ENCODE measurements at regions not wholly inside any gene's neighbourhood (a gene's known extent, or its start where the extent isn't known, plus 50 kb on each side); places are given as distances from the start of the nearest gene placed in this dataset.

DNA sequence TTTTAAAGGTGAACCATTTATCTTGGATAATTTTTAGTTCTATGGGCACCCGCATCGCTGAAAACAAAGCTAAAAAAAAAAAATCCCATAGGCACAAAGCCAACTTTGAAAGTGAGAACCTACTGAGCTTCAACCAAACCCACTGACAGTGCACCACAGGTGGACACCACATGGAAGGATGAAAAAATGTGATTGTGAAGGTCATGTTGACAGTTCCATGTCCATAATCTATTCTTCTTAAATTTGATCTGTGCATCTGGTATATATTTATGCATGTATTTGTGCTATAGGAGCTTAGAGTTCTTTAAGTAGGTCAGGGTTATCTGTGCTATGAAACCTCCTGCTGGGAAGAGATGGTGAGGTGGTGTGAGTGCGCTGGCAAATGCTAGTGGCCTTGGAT is 374.3 kb downstream of the SPRY1 start:
- ChIA-PET CTCF (no interaction called here), POLR2A (no interaction called here)
- Mint-ChIP-seq H3K4me1 (no peaks in the 10 kb centered on the region), H3K36me3 (0 out of 2 replicates have a peak, but pooled peaks cover 2% of the 10 kb centered on the region), H3K27ac (no peak overlapping the region), H3K4me3 (no peak overlapping the region), H3K27me3 (ENCODE audit: low read depth) (no peaks in the 10 kb centered on the region), H3K9me3 (peaks cover 12% of the 10 kb centered on the region)
- DNase-seq (ENCODE audit: low spot score) (no peak), ATAC-seq (no peak)
- TF ChIP-seq, protein P1, sequence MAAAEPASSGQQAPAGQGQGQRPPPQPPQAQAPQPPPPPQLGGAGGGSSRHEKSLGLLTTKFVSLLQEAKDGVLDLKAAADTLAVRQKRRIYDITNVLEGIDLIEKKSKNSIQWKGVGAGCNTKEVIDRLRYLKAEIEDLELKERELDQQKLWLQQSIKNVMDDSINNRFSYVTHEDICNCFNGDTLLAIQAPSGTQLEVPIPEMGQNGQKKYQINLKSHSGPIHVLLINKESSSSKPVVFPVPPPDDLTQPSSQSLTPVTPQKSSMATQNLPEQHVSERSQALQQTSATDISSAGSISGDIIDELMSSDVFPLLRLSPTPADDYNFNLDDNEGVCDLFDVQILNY (CRISPR knock-in tag; IDR thresholded peaks at IDR 0.05), result no peak
- TF ChIP-seq ERG (CRISPR knock-in tag; IDR thresholded peaks at IDR 0.05) (no peak), E2F4 (CRISPR knock-in tag; IDR thresholded peaks at IDR 0.05; ENCODE audit: borderline replicate concordance, low read depth) (no peak), USF1 (CRISPR knock-in tag; IDR thresholded peaks at IDR 0.05) (no peak), KAT7 (CRISPR knock-in tag; IDR thresholded peaks at IDR 0.05; ENCODE audit: borderline replicate concordance) (no peak), RELA (CRISPR knock-in tag; IDR thresholded peaks at IDR 0.05; ENCODE audit: borderline replicate concordance) (no peak), HMGA2 (CRISPR knock-in tag; IDR thresholded peaks at IDR 0.05) (no peak), ZNF138 (CRISPR knock-in tag; conservative IDR thresholded peaks at IDR 0.05) (no peak), SP1 (CRISPR knock-in tag; conservative IDR thresholded peaks at IDR 0.05) (no peak), ESRRA (CRISPR knock-in tag; IDR thresholded peaks at IDR 0.05; ENCODE audit: borderline replicate concordance) (no peak), TEAD4 (CRISPR knock-in tag; IDR thresholded peaks at IDR 0.05) (no peak), ZNF423 (CRISPR knock-in tag; IDR thresholded peaks at IDR 0.05) (no peak), IRF1 (CRISPR knock-in tag; IDR thresholded peaks at IDR 0.05) (no peak)
- TF ChIP-seq, protein P2, sequence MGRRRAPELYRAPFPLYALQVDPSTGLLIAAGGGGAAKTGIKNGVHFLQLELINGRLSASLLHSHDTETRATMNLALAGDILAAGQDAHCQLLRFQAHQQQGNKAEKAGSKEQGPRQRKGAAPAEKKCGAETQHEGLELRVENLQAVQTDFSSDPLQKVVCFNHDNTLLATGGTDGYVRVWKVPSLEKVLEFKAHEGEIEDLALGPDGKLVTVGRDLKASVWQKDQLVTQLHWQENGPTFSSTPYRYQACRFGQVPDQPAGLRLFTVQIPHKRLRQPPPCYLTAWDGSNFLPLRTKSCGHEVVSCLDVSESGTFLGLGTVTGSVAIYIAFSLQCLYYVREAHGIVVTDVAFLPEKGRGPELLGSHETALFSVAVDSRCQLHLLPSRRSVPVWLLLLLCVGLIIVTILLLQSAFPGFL (CRISPR knock-in tag; IDR thresholded peaks at IDR 0.05; ENCODE audit: borderline replicate concordance), result no peak
- TF ChIP-seq, protein P3, sequence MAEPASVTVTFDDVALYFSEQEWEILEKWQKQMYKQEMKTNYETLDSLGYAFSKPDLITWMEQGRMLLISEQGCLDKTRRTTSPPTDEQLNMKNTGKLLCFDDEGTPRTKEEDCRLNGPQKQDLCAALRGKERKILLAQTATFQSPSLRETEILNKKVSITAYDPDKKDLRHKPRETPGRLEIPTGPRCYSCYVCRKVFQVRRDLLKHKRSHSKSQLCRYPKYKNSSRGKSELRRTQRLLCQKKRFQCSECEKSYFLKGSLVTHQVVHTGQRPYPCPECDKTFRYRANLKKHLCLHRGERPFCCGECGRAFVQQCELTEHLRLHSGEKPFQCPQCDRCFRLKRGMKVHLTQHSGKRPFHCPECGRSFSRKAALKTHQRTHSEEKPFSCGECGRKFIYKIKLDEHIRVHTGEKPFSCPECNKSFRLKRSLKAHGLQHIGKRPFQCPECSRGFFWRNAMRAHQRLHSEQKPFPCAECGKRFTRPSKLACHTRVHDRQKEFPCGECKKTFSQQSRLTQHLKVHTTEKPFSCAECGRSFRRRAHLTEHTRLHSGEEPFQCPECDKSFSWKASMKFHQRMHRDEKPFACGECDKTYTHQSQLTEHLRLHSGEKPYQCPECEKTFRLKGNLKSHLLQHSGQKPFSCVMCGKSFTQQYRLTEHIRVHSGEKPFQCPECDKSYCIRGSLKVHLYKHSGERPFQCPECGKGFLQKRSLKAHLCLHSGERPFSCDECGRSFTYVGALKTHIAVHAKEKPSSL (CRISPR knock-in tag; conservative IDR thresholded peaks at IDR 0.05), result no peak
- TF ChIP-seq, protein P4, sequence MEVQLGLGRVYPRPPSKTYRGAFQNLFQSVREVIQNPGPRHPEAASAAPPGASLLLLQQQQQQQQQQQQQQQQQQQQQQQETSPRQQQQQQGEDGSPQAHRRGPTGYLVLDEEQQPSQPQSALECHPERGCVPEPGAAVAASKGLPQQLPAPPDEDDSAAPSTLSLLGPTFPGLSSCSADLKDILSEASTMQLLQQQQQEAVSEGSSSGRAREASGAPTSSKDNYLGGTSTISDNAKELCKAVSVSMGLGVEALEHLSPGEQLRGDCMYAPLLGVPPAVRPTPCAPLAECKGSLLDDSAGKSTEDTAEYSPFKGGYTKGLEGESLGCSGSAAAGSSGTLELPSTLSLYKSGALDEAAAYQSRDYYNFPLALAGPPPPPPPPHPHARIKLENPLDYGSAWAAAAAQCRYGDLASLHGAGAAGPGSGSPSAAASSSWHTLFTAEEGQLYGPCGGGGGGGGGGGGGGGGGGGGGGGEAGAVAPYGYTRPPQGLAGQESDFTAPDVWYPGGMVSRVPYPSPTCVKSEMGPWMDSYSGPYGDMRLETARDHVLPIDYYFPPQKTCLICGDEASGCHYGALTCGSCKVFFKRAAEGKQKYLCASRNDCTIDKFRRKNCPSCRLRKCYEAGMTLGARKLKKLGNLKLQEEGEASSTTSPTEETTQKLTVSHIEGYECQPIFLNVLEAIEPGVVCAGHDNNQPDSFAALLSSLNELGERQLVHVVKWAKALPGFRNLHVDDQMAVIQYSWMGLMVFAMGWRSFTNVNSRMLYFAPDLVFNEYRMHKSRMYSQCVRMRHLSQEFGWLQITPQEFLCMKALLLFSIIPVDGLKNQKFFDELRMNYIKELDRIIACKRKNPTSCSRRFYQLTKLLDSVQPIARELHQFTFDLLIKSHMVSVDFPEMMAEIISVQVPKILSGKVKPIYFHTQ (CRISPR knock-in tag; IDR thresholded peaks at IDR 0.05), result no peak
- TF ChIP-seq, protein P5, sequence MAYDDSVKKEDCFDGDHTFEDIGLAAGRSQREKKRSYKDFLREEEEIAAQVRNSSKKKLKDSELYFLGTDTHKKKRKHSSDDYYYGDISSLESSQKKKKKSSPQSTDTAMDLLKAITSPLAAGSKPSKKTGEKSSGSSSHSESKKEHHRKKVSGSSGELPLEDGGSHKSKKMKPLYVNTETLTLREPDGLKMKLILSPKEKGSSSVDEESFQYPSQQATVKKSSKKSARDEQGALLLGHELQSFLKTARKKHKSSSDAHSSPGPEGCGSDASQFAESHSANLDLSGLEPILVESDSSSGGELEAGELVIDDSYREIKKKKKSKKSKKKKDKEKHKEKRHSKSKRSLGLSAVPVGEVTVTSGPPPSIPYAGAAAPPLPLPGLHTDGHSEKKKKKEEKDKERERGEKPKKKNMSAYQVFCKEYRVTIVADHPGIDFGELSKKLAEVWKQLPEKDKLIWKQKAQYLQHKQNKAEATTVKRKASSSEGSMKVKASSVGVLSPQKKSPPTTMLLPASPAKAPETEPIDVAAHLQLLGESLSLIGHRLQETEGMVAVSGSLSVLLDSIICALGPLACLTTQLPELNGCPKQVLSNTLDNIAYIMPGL (CRISPR knock-in tag; IDR thresholded peaks at IDR 0.05), result no peak

Measured in WTC11 (cell line).